GM23248 (cell line): ENCODE measurements at regions not wholly inside any gene's neighbourhood (a gene's known extent, or its start where the extent isn't known, plus 50 kb on each side); places are given as distances from the start of the nearest gene placed in this dataset.

ENCODE experiments used
- EZH2 ChIP-seq: fragments of 200-600 bp; sonication (generic); IDR thresholded peaks from 2 replicates; pipeline ENCODE4 v1.6.1; 2018; ENCODE audit warnings: antibody characterized with exemption, mild to moderate bottlenecking; ENCODE audit not compliant: insufficient read depth, poor library complexity, severe bottlenecking
- EZH2phosphoT487 ChIP-seq: fragments of 200-600 bp; sonication (generic); IDR thresholded peaks from 2 replicates; pipeline ENCODE4 v1.6.1; 2018; ENCODE audit warnings: antibody characterized with exemption, moderate library complexity, mild to moderate bottlenecking, low read depth; ENCODE audit not compliant: insufficient read depth

DNA sequence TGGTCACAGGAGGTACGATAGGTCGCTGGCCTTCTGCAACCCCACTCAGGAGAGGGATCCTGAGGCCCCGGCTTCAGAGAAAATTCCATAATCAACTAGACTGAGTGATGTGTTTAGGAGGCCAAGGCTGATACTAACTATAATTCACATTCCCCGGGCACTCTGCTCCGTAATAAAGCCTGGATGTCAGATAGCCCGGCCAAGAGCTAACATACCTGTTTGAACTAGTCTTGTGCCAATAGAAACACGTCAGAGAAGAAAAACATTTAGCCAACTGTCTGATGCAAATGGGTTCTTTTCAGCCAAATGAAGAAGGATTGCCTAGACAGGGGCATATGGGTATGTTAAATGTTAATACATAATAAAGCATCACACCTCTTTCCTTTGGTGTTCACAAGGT is 204.2 kb downstream of the TSHZ3 start:
- TF ChIP-seq EZH2phosphoT487 (no peak), EZH2 (no peak)
